Ovary (tissue), 7 donors: ENCODE measurements at regions not wholly inside any gene's neighbourhood (a gene's known extent, or its start where the extent isn't known, plus 50 kb on each side); places are given as distances from the start of the nearest gene placed in this dataset.

Experiments
- DNase-seq, 5 donors: peaks; one replicate each; pipeline ENCODE4 v3.0.0-alpha.2; 2019 to 2020
- H3K27ac ChIP-seq, 2 donors: fragments of 200-600 bp; one replicate each; pipeline versions ENCODE4 v1.5.1 to v1.8.0; 2019 to 2022
- H3K27me3 ChIP-seq: fragments of 200-600 bp; one replicate; pipeline ENCODE4 v1.8.0; 2022
- H3K36me3 ChIP-seq: fragments of 200-600 bp; sonication (generic); one replicate; pipeline ENCODE4 v1.5.1; 2019
- H3K4me1 ChIP-seq: one replicate; pipeline ENCODE4 v1.8.1; 2013; ENCODE audit warnings: mild to moderate bottlenecking, moderate library complexity; ENCODE audit not compliant: insufficient read depth
- H3K4me3 ChIP-seq: fragments of 200-600 bp; sonication (generic); one replicate; pipeline ENCODE4 v1.5.1; 2017
- H3K9me3 ChIP-seq, 2 donors: fragments of 200-600 bp in 1 of 2; sonication (generic) in 1 of 2; one replicate each; pipeline versions ENCODE4 v1.5.1 to v1.8.1; 2013 to 2019; ENCODE audit warnings: mild to moderate bottlenecking in 1 of 2, moderate library complexity in 1 of 2
- CTCF ChIP-seq, 3 donors: fragments of 450-650 bp in 2 of 3; fragments of 200-600 bp in 1 of 3; IDR thresholded peaks; one replicate each; pipeline versions ENCODE4 v1.5.1 to v1.8.0; 2016 to 2022; ENCODE audit warnings: antibody characterized with exemption in 3 of 3, mild to moderate bottlenecking in 1 of 3
- EP300 ChIP-seq: sonication (generic); formaldehyde crosslinking; IDR thresholded peaks from one replicate; pipeline ENCODE4 v1.6.1; 2017; ENCODE audit warnings: antibody characterized with exemption
- POLR2A ChIP-seq: fragments of 450-650 bp; IDR thresholded peaks from one replicate; pipeline ENCODE4 v1.6.1; 2017; ENCODE audit warnings: antibody characterized with exemption, mild to moderate bottlenecking, moderate library complexity
- WGBS, 3 donors: extraction: QIAGEN DNeasy Blood & Tissue Kit in 1 of 3; methylation state at CpG; one replicate each; pipeline versions ENCODE4 v1.1.5 to v1.1.7; 2013 to 2017; 5-methylcytosine and 5-hydroxymethylcytosine counted together
- intact Hi-C, 4 donors: fragments of 100-400 bp; cut with DNase I; formaldehyde crosslinking; loops; one replicate each; pipeline versions ENCODE4 v1.11.0 to v1.15.1; 2022 to 2023
- donor health status: DM: no; HTN: no; CAD: no; lungs with moderate emphysema.
- donor health status: DM: no; HTN: no; CAD: no.
- donor health status: Bipolar disorder and iron deficiency.
- donor health status: DM: no; HTN: no; CAD: no.
- donor health status: DM: yes; HTN: yes; CAD: no.

GRCh38 chr2:117195381-117195780, 619.1 kb upstream of the DDX18 start:
- no peaks in the 10 kb centered on the region for H3K9me3 ChIP-seq
- no peaks in the 10 kb centered on the region for H3K36me3 ChIP-seq
- 89 to 94% (median 91%) methylated on average over 4 of the region's 4 CpGs for WGBS, 3 donors
- TF ChIP-seq CTCF (IDR thresholded peaks at IDR 0.05) (no peak), POLR2A (no peak), EP300 (no peak)
- H3K27me3 ChIP-seq: no peaks in the 10 kb centered on the region
- H3K4me3 ChIP-seq: no peak overlapping the region
- H3K27ac ChIP-seq: no peak overlapping the region
- no peak for DNase-seq
- intact Hi-C loops: no loop called here
- H3K4me1 ChIP-seq: no peaks in the 10 kb centered on the region

GRCh38 chr2:117199511-117199910, 615.0 kb upstream of the DDX18 start:
- WGBS, 3 donors: 71 to 76% (median 75%) methylated on average over 4 of the region's 4 CpGs
- Histone ChIP-seq H3K9me3 (no peaks in the 10 kb centered on the region), H3K4me3 (no peak overlapping the region), H3K4me1 (no peaks in the 10 kb centered on the region), H3K27ac (no peak overlapping the region), H3K36me3 (no peaks in the 10 kb centered on the region), H3K27me3 (no peaks in the 10 kb centered on the region)
- intact Hi-C loops: no loop called here
- DNase-seq: no peak
- TF ChIP-seq EP300: no peak
- no peak for TF ChIP-seq CTCF (IDR thresholded peaks at IDR 0.05)
- no peak for TF ChIP-seq POLR2A

- no peak for DNase-seq
- Histone ChIP-seq H3K4me3 (no peak overlapping the region), H3K27ac (no peak overlapping the region), H3K4me1 (no peaks in the 10 kb centered on the region), H3K9me3 (no peaks in the 10 kb centered on the region), H3K27me3 (no peaks in the 10 kb centered on the region), H3K36me3 (no peaks in the 10 kb centered on the region)
- intact Hi-C loops: no loop called here
- 78 to 82% (median 81%) methylated on average over 2 of the region's 2 CpGs for WGBS, 3 donors
- TF ChIP-seq EP300 (no peak), CTCF (IDR thresholded peaks at IDR 0.05) (no peak), POLR2A (no peak)
These were observed 601.9 kb upstream of the DDX18 start for GRCh38 chr2:117212562-117212961.

GRCh38 chr2:117217145-117217544, 597.3 kb upstream of the DDX18 start:
- no peak for DNase-seq
- Histone ChIP-seq H3K4me1 (no peaks in the 10 kb centered on the region), H3K27ac (no peak overlapping the region), H3K27me3 (no peaks in the 10 kb centered on the region), H3K9me3 (no peaks in the 10 kb centered on the region), H3K4me3 (no peak overlapping the region), H3K36me3 (no peaks in the 10 kb centered on the region)
- intact Hi-C loops: no loop called here
- TF ChIP-seq POLR2A: no peak
- no peak for TF ChIP-seq CTCF (IDR thresholded peaks at IDR 0.05)
- WGBS, 3 donors: 93 to 96% (median 94%) methylated on average over 16 of the region's 16 CpGs

- Histone ChIP-seq H3K36me3 (no peaks in the 10 kb centered on the region), H3K4me3 (no peak overlapping the region), H3K27ac (no peak overlapping the region), H3K9me3 (no peaks in the 10 kb centered on the region), H3K4me1 (no peaks in the 10 kb centered on the region), H3K27me3 (no peaks in the 10 kb centered on the region)
- intact Hi-C loops: no loop called here
- TF ChIP-seq POLR2A (no peak), CTCF (IDR thresholded peaks at IDR 0.05) (no peak), EP300 (no peak)
- 89 to 100% (median 89%) methylated on average over 1 of the region's 1 CpG for WGBS, 3 donors
- DNase-seq: no peak
These were observed 591.7 kb upstream of the DDX18 start for GRCh38 chr2:117222809-117223208.
